DOHH2 (cell line): ENCODE measurements at regions not wholly inside any gene's neighbourhood (a gene's known extent, or its start where the extent isn't known, plus 50 kb on each side); places are given as distances from the start of the nearest gene placed in this dataset.

ENCODE experiments used
- H3F3A ChIP-seq: fragments of 200-600 bp; sonication (generic), shearing (Covaris generic); 2 replicates; pipeline ENCODE4 v1.6.0; 2016; ENCODE audit warnings: antibody characterized with exemption, mild to moderate bottlenecking; ENCODE audit not compliant: control insufficient read depth, insufficient read depth
- H3K27ac ChIP-seq: fragments of 200-600 bp; sonication (generic); 2 replicates; pipeline ENCODE4 v1.5.1; 2014; ENCODE audit warnings: low read depth, mild to moderate bottlenecking, low read length, moderate library complexity
- H3K27me3 ChIP-seq: fragments of 200-600 bp; sonication (generic); 2 replicates; pipeline ENCODE4 v1.6.1; 2014; ENCODE audit warnings: mild to moderate bottlenecking, low read length, mixed read lengths; ENCODE audit not compliant: control insufficient read depth
- H3K36me3 ChIP-seq: fragments of 200-600 bp; sonication (generic); 2 replicates; pipeline ENCODE4 v1.6.1; 2014; ENCODE audit warnings: mild to moderate bottlenecking, low read length, moderate library complexity, mixed read lengths; ENCODE audit not compliant: control insufficient read depth
- H3K4me1 ChIP-seq: fragments of 200-600 bp; sonication (generic); 2 replicates; pipeline ENCODE4 v1.6.1; 2014; ENCODE audit warnings: mild to moderate bottlenecking, low read length, mixed read lengths; ENCODE audit not compliant: control insufficient read depth
- H3K4me2 ChIP-seq: fragments of 200-600 bp; sonication (generic); 2 replicates; pipeline ENCODE4 v1.6.0; 2014; ENCODE audit warnings: mild to moderate bottlenecking, low read length, moderate library complexity
- H3K4me3 ChIP-seq: fragments of 200-600 bp; sonication (generic); 2 replicates; pipeline ENCODE4 v1.5.1; 2014; ENCODE audit warnings: mild to moderate bottlenecking, low read length, mixed read lengths
- H3K79me2 ChIP-seq: fragments of 200-600 bp; sonication (generic); 2 replicates; pipeline ENCODE4 v1.6.1; 2014; ENCODE audit warnings: mild to moderate bottlenecking, low read length, mixed read lengths; ENCODE audit not compliant: control insufficient read depth
- H3K9me2 ChIP-seq: fragments of 200-600 bp; sonication (generic); replicated peaks from 2 replicates; pipeline ENCODE4 v1.6.1; 2014; ENCODE audit warnings: mild to moderate bottlenecking, low read length, mixed read lengths; ENCODE audit not compliant: control insufficient read depth
- H3K9me3 ChIP-seq: fragments of 200-600 bp; sonication (generic); 2 replicates; pipeline ENCODE4 v1.6.1; 2014; ENCODE audit warnings: antibody characterized with exemption, low read length, mixed read lengths; ENCODE audit not compliant: control insufficient read depth, insufficient read depth
- H4K20me1 ChIP-seq: fragments of 200-600 bp; sonication (generic); 2 replicates; pipeline ENCODE4 v1.6.0; 2014; ENCODE audit warnings: low read depth, mild to moderate bottlenecking, antibody characterized with exemption, low read length, moderate library complexity; ENCODE audit not compliant: control insufficient read depth, insufficient read depth
- CTCF ChIP-seq: fragments of 200-600 bp; sonication (generic); IDR thresholded peaks from one replicate; pipeline ENCODE4 v1.5.1; 2014; ENCODE audit warnings: antibody characterized with exemption, mild to moderate bottlenecking, low read depth, low read length; ENCODE audit not compliant: poor library complexity, severe bottlenecking
- EZH2phosphoT487 ChIP-seq: fragments of 200-600 bp; sonication (generic); IDR thresholded peaks from 2 replicates; pipeline ENCODE4 v1.6.1; 2017; ENCODE audit warnings: borderline replicate concordance, mild to moderate bottlenecking, antibody characterized with exemption, low read length, moderate library complexity, mixed read lengths

- Histone ChIP-seq H3K79me2 (no peaks in the 10 kb centered on the region), H3K36me3 (no peaks in the 10 kb centered on the region), H3K27ac (no peak overlapping the region), H4K20me1 (no peaks in the 10 kb centered on the region), H3K9me3 (no peaks in the 10 kb centered on the region), H3K4me2 (no peak overlapping the region), H3K4me1 (no peaks in the 10 kb centered on the region), H3K9me2 (no peaks in the 10 kb centered on the region), H3K4me3 (no peak overlapping the region), H3K27me3 (no peaks in the 10 kb centered on the region), H3F3A (no peaks in the 10 kb centered on the region)
- TF ChIP-seq EZH2phosphoT487 (no peak), CTCF (no peak)
These were observed 973.8 kb upstream of the GYPC start for GRCh38 chr2:125681976-125682805.

GRCh38 chr2:125684256-125684655 is 971.7 kb upstream of the GYPC start:
- no peak overlapping the region for H3K4me3 ChIP-seq
- no peaks in the 10 kb centered on the region for H3K9me3 ChIP-seq
- no peak overlapping the region for H3K4me2 ChIP-seq
- no peaks in the 10 kb centered on the region for H4K20me1 ChIP-seq
- TF ChIP-seq CTCF, result no peak
- no peak for TF ChIP-seq EZH2phosphoT487
- H3K27ac ChIP-seq, result no peak overlapping the region
- H3K9me2 ChIP-seq, result no peaks in the 10 kb centered on the region
- no peaks in the 10 kb centered on the region for H3K4me1 ChIP-seq
- H3K79me2 ChIP-seq, result no peaks in the 10 kb centered on the region
- no peaks in the 10 kb centered on the region for H3K27me3 ChIP-seq
- no peaks in the 10 kb centered on the region for H3F3A ChIP-seq
- H3K36me3 ChIP-seq, result no peaks in the 10 kb centered on the region

GRCh38 chr2:125684932-125685331 is 971.0 kb upstream of the GYPC start:
- no peak overlapping the region for H3K4me2 ChIP-seq
- no peak overlapping the region for H3K27ac ChIP-seq
- no peaks in the 10 kb centered on the region for H3F3A ChIP-seq
- no peak overlapping the region for H3K4me3 ChIP-seq
- no peaks in the 10 kb centered on the region for H3K9me3 ChIP-seq
- no peaks in the 10 kb centered on the region for H3K36me3 ChIP-seq
- no peaks in the 10 kb centered on the region for H4K20me1 ChIP-seq
- H3K4me1 ChIP-seq, result no peaks in the 10 kb centered on the region
- no peaks in the 10 kb centered on the region for H3K27me3 ChIP-seq
- no peak for TF ChIP-seq EZH2phosphoT487
- TF ChIP-seq CTCF, result no peak
- no peaks in the 10 kb centered on the region for H3K9me2 ChIP-seq
- no peaks in the 10 kb centered on the region for H3K79me2 ChIP-seq
